ENCODE measurements at regions not wholly inside any gene's neighbourhood (a gene's known extent, or its start where the extent isn't known, plus 50 kb on each side); places are given as distances from the start of the nearest gene placed in this dataset.
"Not testable (repeated sequence)": the region's sequence is repeated elsewhere in the genome, so short reads cannot be mapped to it uniquely, and the experiment has no call there.

- Mint-ChIP-seq H3K4me3 (no peak overlapping the region), H3K27ac (no peak overlapping the region), H3K27me3 (no peaks in the 10 kb centered on the region), H3K36me3 (ENCODE audit: low read depth) (no peaks in the 10 kb centered on the region), H3K4me1 (ENCODE audit: low read depth) (no peaks in the 10 kb centered on the region), H3K9me3 (no peaks in the 10 kb centered on the region)
Measured at GRCh38 chr5:85602843-85603242, 1014.9 kb upstream of the COX7C start.

GRCh38 chr5:85604378-85604777 lies 1013.4 kb upstream of the COX7C start:
- no peaks in the 10 kb centered on the region for H3K4me1 Mint-ChIP-seq (ENCODE audit: low read depth)
- H3K36me3 Mint-ChIP-seq (ENCODE audit: low read depth): no peaks in the 10 kb centered on the region
- H3K9me3 Mint-ChIP-seq: peaks cover 4% of the 10 kb centered on the region
- H3K4me3 Mint-ChIP-seq: no peak overlapping the region
- H3K27me3 Mint-ChIP-seq: no peaks in the 10 kb centered on the region
- no peak overlapping the region for H3K27ac Mint-ChIP-seq

DNA sequence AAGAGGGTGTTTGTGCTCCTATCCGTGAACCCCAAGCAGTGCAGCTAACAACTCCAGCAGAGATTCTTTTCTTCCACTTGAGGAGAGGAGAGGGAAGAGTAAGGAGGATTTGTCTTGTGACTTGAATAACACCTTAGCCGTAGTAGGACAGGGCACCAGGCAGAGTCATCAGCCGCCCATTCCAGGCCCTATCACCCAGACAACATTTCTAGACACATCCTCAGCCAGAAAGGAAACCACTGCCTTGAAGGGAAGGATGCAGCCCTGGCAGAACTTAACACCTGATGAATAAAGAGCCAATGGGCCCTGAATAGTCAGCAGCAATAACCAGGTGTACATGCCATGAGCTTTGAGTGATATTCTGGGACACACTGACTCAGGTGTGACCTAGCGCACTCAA lies 1013.0 kb upstream of the COX7C start:
- Mint-ChIP-seq H3K27me3 (no peaks in the 10 kb centered on the region), H3K36me3 (ENCODE audit: low read depth) (no peaks in the 10 kb centered on the region), H3K9me3 (peaks cover 4% of the 10 kb centered on the region), H3K4me3 (no peak overlapping the region), H3K4me1 (ENCODE audit: low read depth) (no peaks in the 10 kb centered on the region), H3K27ac (no peak overlapping the region)

DNA sequence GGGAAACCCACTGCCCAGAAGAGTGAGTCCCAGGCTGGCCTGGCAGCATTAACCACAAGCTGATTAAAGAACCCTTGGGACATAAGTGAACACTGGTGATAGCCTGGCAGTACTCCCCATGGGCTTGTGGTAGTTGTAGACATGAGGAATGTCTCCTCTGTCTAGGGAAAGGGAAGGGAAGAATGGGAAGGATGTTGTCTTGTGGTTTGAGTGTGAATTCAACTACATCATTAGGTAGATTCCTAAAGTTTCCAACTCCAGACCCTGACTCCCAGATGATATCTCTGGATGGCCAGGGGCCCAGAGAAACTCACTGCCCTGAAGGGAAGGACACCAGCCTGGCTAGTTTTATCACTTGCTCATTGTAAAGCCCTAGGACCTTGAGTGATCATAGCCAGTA lies 1012.4 kb upstream of the COX7C start:
- Mint-ChIP-seq H3K4me3 (no peak overlapping the region), H3K9me3 (peaks cover 4% of the 10 kb centered on the region), H3K27me3 (no peaks in the 10 kb centered on the region), H3K36me3 (ENCODE audit: low read depth) (no peaks in the 10 kb centered on the region), H3K4me1 (ENCODE audit: low read depth) (no peaks in the 10 kb centered on the region), H3K27ac (no peak overlapping the region)

GRCh38 chr5:85614489-85614888 lies 1003.3 kb upstream of the COX7C start:
- Mint-ChIP-seq H3K27me3 (no peaks in the 10 kb centered on the region), H3K36me3 (ENCODE audit: low read depth) (no peaks in the 10 kb centered on the region), H3K27ac (no peak overlapping the region), H3K4me1 (ENCODE audit: low read depth) (no peaks in the 10 kb centered on the region), H3K4me3 (no peak overlapping the region), H3K9me3 (peaks cover 10% of the 10 kb centered on the region)

- no peak overlapping the region for H3K27ac Mint-ChIP-seq
- peaks cover 10% of the 10 kb centered on the region for H3K9me3 Mint-ChIP-seq
- H3K36me3 Mint-ChIP-seq (ENCODE audit: low read depth): no peaks in the 10 kb centered on the region
- H3K27me3 Mint-ChIP-seq: no peaks in the 10 kb centered on the region
- H3K4me3 Mint-ChIP-seq: no peak overlapping the region
- H3K4me1 Mint-ChIP-seq (ENCODE audit: low read depth): no peaks in the 10 kb centered on the region
Measured at GRCh38 chr5:85621668-85622067, 996.1 kb upstream of the COX7C start.

- no peaks in the 10 kb centered on the region for H3K4me1 Mint-ChIP-seq (ENCODE audit: low read depth)
- no peaks in the 10 kb centered on the region for H3K27me3 Mint-ChIP-seq
- H3K4me3 Mint-ChIP-seq: no peak overlapping the region
- no peak overlapping the region for H3K27ac Mint-ChIP-seq
- no peaks in the 10 kb centered on the region for H3K36me3 Mint-ChIP-seq (ENCODE audit: low read depth)
- no peaks in the 10 kb centered on the region for H3K9me3 Mint-ChIP-seq
Measured at GRCh38 chr5:85628153-85628552, 989.6 kb upstream of the COX7C start.

DNA sequence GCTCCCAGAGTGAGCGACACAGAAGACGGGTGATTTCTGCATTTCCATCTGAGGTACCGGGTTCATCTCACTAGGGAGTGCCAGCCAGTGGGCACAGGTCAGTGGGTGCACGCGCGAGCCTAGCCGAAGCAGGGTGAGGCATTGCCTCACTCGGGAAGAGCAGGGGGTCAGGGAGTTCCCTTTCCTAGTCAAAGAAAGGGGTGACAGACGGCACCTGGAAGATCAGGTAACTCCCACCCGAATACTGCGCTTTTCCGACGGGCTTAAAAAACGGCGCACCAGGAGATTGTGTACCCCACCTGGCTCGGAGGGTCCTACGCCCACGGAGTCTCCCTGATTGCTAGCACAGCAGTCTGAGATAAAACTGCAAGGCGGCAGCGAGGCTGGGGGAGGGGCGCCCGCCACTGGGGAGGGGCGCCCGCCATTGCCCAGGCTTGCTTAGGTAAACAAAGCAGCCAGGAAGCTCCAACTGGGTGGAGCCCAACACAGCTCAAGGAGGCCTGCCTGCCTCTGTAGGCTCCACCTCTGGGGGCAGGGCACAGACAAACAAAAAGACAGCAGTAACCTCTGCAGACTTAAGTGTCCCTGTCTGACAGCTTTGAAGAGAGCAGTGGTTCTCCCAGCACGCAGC lies 979.1 kb upstream of the COX7C start:
- not testable (repeated sequence) for H3K9me3 Mint-ChIP-seq; H3K27ac Mint-ChIP-seq; H3K4me3 Mint-ChIP-seq; H3K27me3 Mint-ChIP-seq; H3K36me3 Mint-ChIP-seq (ENCODE audit: low read depth); H3K4me1 Mint-ChIP-seq (ENCODE audit: low read depth)

- no peaks in the 10 kb centered on the region for H3K27me3 Mint-ChIP-seq
- H3K4me3 Mint-ChIP-seq: no peak overlapping the region
- H3K36me3 Mint-ChIP-seq (ENCODE audit: low read depth): no peaks in the 10 kb centered on the region
- H3K27ac Mint-ChIP-seq: no peak overlapping the region
- no peaks in the 10 kb centered on the region for H3K4me1 Mint-ChIP-seq (ENCODE audit: low read depth)
- H3K9me3 Mint-ChIP-seq: peaks cover 5% of the 10 kb centered on the region
Measured at GRCh38 chr5:85646036-85646435, 971.7 kb upstream of the COX7C start.

GRCh38 chr5:85646641-85647040 lies 971.1 kb upstream of the COX7C start:
- peaks cover 5% of the 10 kb centered on the region for H3K9me3 Mint-ChIP-seq
- no peaks in the 10 kb centered on the region for H3K4me1 Mint-ChIP-seq (ENCODE audit: low read depth)

GRCh38 chr5:85647349-85648127 lies 970.2 kb upstream of the COX7C start:
- no peak overlapping the region for H3K27ac Mint-ChIP-seq
- H3K4me1 Mint-ChIP-seq (ENCODE audit: low read depth): no peaks in the 10 kb centered on the region
- H3K27me3 Mint-ChIP-seq: no peaks in the 10 kb centered on the region
- no peak overlapping the region for H3K4me3 Mint-ChIP-seq
- H3K36me3 Mint-ChIP-seq (ENCODE audit: low read depth): no peaks in the 10 kb centered on the region
- H3K9me3 Mint-ChIP-seq: peaks cover 5% of the 10 kb centered on the region

More at GRCh38 chr5:85646641-85647040, 971.1 kb upstream of the COX7C start:
- no peak overlapping the region for H3K4me3 Mint-ChIP-seq
- H3K36me3 Mint-ChIP-seq (ENCODE audit: low read depth): no peaks in the 10 kb centered on the region
- no peaks in the 10 kb centered on the region for H3K27me3 Mint-ChIP-seq
- H3K27ac Mint-ChIP-seq: peak overlapping the region; percentile 27

GRCh38 chr5:85648495-85648894 lies 969.2 kb upstream of the COX7C start:
- no peaks in the 10 kb centered on the region for H3K36me3 Mint-ChIP-seq (ENCODE audit: low read depth)
- no peak overlapping the region for H3K4me3 Mint-ChIP-seq
- H3K4me1 Mint-ChIP-seq (ENCODE audit: low read depth): no peaks in the 10 kb centered on the region
- no peaks in the 10 kb centered on the region for H3K27me3 Mint-ChIP-seq
- no peak overlapping the region for H3K27ac Mint-ChIP-seq
- H3K9me3 Mint-ChIP-seq: peaks cover 5% of the 10 kb centered on the region

DNA sequence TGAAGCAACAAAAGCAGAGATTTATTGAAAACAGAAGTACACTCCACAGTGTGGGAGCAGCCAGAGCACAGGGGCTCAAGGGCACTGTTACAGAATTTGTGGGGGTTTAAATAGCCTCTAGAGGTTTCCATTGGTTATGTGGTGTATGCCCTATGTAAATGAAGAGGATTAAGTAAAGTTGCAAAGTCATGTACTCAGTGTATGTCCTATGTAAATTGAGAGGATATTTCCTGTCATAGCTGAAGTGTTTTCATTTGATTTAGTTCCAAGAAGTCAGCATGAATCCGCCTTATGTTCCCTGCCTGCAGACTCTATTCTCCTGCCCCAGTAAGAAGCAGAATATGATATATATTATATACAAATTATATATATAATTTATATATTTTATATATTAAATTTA lies 966.0 kb upstream of the COX7C start:
- Mint-ChIP-seq H3K4me3 (no peak overlapping the region), H3K9me3 (peaks cover 2% of the 10 kb centered on the region), H3K27ac (no peak overlapping the region), H3K4me1 (ENCODE audit: low read depth) (no peaks in the 10 kb centered on the region), H3K36me3 (ENCODE audit: low read depth) (no peaks in the 10 kb centered on the region), H3K27me3 (no peaks in the 10 kb centered on the region)

DNA sequence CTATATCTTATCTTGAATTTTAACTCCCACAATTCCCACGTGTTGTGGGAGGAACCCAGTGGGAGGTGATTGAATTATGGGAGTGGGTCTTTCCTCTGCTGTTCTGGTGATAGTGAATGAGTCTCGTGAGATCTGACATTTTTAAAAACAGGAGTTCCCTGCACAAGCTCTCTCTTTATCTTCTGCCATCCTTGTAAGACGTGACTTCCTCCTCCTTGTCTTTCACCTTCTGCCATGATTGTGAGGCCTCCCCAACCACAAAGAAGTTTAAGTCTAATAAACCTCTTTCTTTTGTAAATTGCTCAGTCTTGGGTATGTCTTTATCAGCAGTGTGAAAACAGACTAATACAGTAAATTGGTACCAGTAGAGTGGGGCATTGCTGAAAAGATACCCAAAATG lies 963.6 kb upstream of the COX7C start:
- not testable (repeated sequence) for H3K4me1 Mint-ChIP-seq (ENCODE audit: low read depth); H3K9me3 Mint-ChIP-seq; H3K36me3 Mint-ChIP-seq (ENCODE audit: low read depth)

GRCh38 chr5:85656050-85656449 lies 961.7 kb upstream of the COX7C start:
- Mint-ChIP-seq H3K4me1 (ENCODE audit: low read depth) (no peaks in the 10 kb centered on the region), H3K36me3 (ENCODE audit: low read depth) (no peaks in the 10 kb centered on the region), H3K27ac (no peak overlapping the region), H3K27me3 (no peaks in the 10 kb centered on the region), H3K4me3 (no peak overlapping the region), H3K9me3 (no peaks in the 10 kb centered on the region)

More for the DNA sequence above, 963.6 kb upstream of the COX7C start:
- not testable (repeated sequence) for H3K4me3 Mint-ChIP-seq, H3K27ac Mint-ChIP-seq, H3K27me3 Mint-ChIP-seq

DNA sequence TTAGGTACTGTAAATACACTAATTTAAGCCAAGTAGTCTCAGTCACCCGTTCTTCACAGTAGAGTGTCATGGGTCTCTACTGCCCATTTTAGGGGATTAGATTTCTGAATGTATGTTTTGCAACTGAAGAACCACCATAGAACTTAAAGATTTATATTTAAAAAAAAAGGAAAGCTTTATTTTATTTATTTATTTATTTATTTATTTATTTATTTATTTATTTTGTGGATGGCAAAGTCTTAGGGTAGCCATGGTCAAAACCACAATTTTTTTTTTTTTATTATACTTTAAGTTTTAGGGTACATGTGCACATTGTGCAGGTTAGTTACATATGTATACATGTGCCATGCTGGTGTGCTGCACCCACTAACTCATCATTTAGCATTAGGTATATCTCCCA lies 960.4 kb upstream of the COX7C start:
- H3K4me1 Mint-ChIP-seq (ENCODE audit: low read depth); H3K36me3 Mint-ChIP-seq (ENCODE audit: low read depth); H3K27ac Mint-ChIP-seq; H3K27me3 Mint-ChIP-seq; H3K4me3 Mint-ChIP-seq; H3K9me3 Mint-ChIP-seq: not testable (repeated sequence)

Data from stimulated activated naive CD8-positive, alpha-beta T cell treated with anti-CD3 and anti-CD28 coated beads, Interleukin-15, Interleukin-2, amounts not matched to agents 100 ng/mL and 50 ng/mL, for 24 hours (primary cell).